WTC11 (cell line): ENCODE measurements at regions not wholly inside any gene's neighbourhood (a gene's known extent, or its start where the extent isn't known, plus 50 kb on each side); places are given as distances from the start of the nearest gene placed in this dataset.

Source experiments
- ATAC-seq: fragments of 200-7000 bp; cut with Tn5 transposase; 2 replicates; pipeline ENCODE4 v1.10.0; 2021; ENCODE audit warnings: mild to moderate bottlenecking, moderate library complexity
- CTCF ChIA-PET: fragments of 300-600 bp; sonication (Branson Sonifier 250); formaldehyde crosslinking; loops from one replicate; lab custom pipeline; 2021; ENCODE audit warnings: antibody characterized with exemption; lab: Charles Lee
- POLR2A ChIA-PET: fragments of 350-600 bp; sonication (Branson Sonifier 250); formaldehyde crosslinking; loops from one replicate; lab custom pipeline; 2021; ENCODE audit warnings: antibody characterized with exemption; lab: Charles Lee
- DNase-seq: peaks from one replicate; pipeline ENCODE4 v3.0.0; 2021; ENCODE audit warnings: low spot score
- H3K27ac Mint-ChIP-seq: 2 replicates; pipeline ENCODE4 v1.8.0; 2021; ENCODE audit warnings: mixed read lengths
- H3K27me3 Mint-ChIP-seq: 2 replicates; pipeline ENCODE4 v1.8.0; 2021; ENCODE audit warnings: low read depth, mild to moderate bottlenecking, moderate library complexity, mixed read lengths
- H3K36me3 Mint-ChIP-seq: 2 replicates; pipeline ENCODE4 v1.8.0; 2021; ENCODE audit warnings: mixed read lengths
- H3K4me1 Mint-ChIP-seq: 2 replicates; pipeline ENCODE4 v1.8.0; 2022; ENCODE audit warnings: mixed read lengths
- H3K4me3 Mint-ChIP-seq: 2 replicates; pipeline ENCODE4 v1.8.0; 2021; ENCODE audit warnings: mild to moderate bottlenecking, moderate library complexity, mixed read lengths
- H3K9me3 Mint-ChIP-seq: 2 replicates; pipeline ENCODE4 v1.8.0; 2021; ENCODE audit warnings: mixed read lengths
- FOXJ3 ChIP-seq: sonication (generic); formaldehyde crosslinking; IDR thresholded peaks from 2 replicates; pipeline ENCODE4 v1.9.0; 2021; ENCODE audit warnings: missing genetic modification reagents, mild to moderate bottlenecking, borderline replicate concordance
- GRHL2 ChIP-seq: fragments of 250-450 bp; sonication (Bioruptor Pico); IDR thresholded peaks from 2 replicates; pipeline ENCODE4 v1.8.0; 2022; ENCODE audit warnings: mild to moderate bottlenecking, moderate library complexity; ENCODE audit not compliant: insufficient replicate concordance, severe bottlenecking
- GTF2I ChIP-seq: fragments of 250-450 bp; sonication (Bioruptor Pico); conservative IDR thresholded peaks from 2 replicates; pipeline ENCODE4 v1.4.0; 2021; ENCODE audit warnings: mild to moderate bottlenecking
- HMGA2 ChIP-seq: fragments of 250-450 bp; sonication (Bioruptor Pico); IDR thresholded peaks from 2 replicates; pipeline ENCODE4 v1.4.0; 2021; ENCODE audit warnings: mild to moderate bottlenecking, moderate library complexity
- MYBL2 ChIP-seq: sonication (generic); formaldehyde crosslinking; IDR thresholded peaks from 2 replicates; pipeline ENCODE4 v1.8.1; 2023; ENCODE audit warnings: mild to moderate bottlenecking, moderate library complexity, missing genetic modification reagents
- NFYB ChIP-seq: sonication (generic); formaldehyde crosslinking; conservative IDR thresholded peaks from 2 replicates; pipeline ENCODE4 v1.8.0; 2022; ENCODE audit warnings: low read depth, missing genetic modification reagents
- NR1H2 ChIP-seq: sonication (generic); formaldehyde crosslinking; IDR thresholded peaks from 2 replicates; pipeline ENCODE4 v1.9.0; 2021; ENCODE audit warnings: mild to moderate bottlenecking, moderate library complexity, missing genetic modification reagents
- NR3C1 ChIP-seq: sonication (generic); formaldehyde crosslinking; conservative IDR thresholded peaks from 2 replicates; pipeline ENCODE4 v1.8.1; 2023; ENCODE audit warnings: low read depth, mild to moderate bottlenecking, missing genetic modification reagents
- PRDM15 ChIP-seq: sonication (generic); formaldehyde crosslinking; IDR thresholded peaks from 2 replicates; pipeline ENCODE4 v1.8.0; 2022; ENCODE audit warnings: missing genetic modification reagents
- PRRX2 ChIP-seq: fragments of 250-450 bp; sonication (Bioruptor Pico); IDR thresholded peaks from 2 replicates; pipeline ENCODE4 v1.8.0; 2021; ENCODE audit warnings: mild to moderate bottlenecking
- ZNF416 ChIP-seq: fragments of 250-450 bp; sonication (Bioruptor Pico); IDR thresholded peaks from 2 replicates; pipeline ENCODE4 v1.9.0; 2021; ENCODE audit warnings: mild to moderate bottlenecking, inconsistent platforms
- TF ChIP-seq, protein P1 (sequence below): sonication (generic); formaldehyde crosslinking; IDR thresholded peaks from 2 replicates; pipeline ENCODE4 v1.8.0; 2023; ENCODE audit warnings: missing genetic modification reagents
- TF ChIP-seq, protein P2 (sequence below): sonication (generic); formaldehyde crosslinking; IDR thresholded peaks from 2 replicates; pipeline ENCODE4 v1.8.1; 2022; ENCODE audit warnings: low read depth, missing genetic modification reagents, borderline replicate concordance
- TF ChIP-seq, protein P3 (sequence below): sonication (generic); formaldehyde crosslinking; IDR thresholded peaks from 2 replicates; pipeline ENCODE4 v1.8.0; 2022; ENCODE audit warnings: mild to moderate bottlenecking, missing genetic modification reagents
- TF ChIP-seq, protein P4 (sequence below): fragments of 250-450 bp; sonication (Bioruptor Pico); IDR thresholded peaks from 2 replicates; pipeline ENCODE4 v1.9.0; 2021; ENCODE audit warnings: mild to moderate bottlenecking
- TF ChIP-seq, protein P5 (sequence below): sonication (generic); formaldehyde crosslinking; IDR thresholded peaks from 2 replicates; pipeline ENCODE4 v1.8.1; 2022; ENCODE audit warnings: mild to moderate bottlenecking, missing genetic modification reagents, moderate library complexity, borderline replicate concordance
- TF ChIP-seq, protein P6 (sequence below): sonication (generic); formaldehyde crosslinking; IDR thresholded peaks from 2 replicates; pipeline ENCODE4 v1.8.1; 2023; ENCODE audit warnings: mild to moderate bottlenecking, missing genetic modification reagents, moderate library complexity
- TF ChIP-seq, protein P7 (sequence below): sonication (generic); formaldehyde crosslinking; IDR thresholded peaks from 2 replicates; pipeline ENCODE4 v1.8.1; 2022; ENCODE audit warnings: low read depth, mild to moderate bottlenecking, moderate library complexity, missing genetic modification reagents, borderline replicate concordance

- TF ChIP-seq, protein P1, sequence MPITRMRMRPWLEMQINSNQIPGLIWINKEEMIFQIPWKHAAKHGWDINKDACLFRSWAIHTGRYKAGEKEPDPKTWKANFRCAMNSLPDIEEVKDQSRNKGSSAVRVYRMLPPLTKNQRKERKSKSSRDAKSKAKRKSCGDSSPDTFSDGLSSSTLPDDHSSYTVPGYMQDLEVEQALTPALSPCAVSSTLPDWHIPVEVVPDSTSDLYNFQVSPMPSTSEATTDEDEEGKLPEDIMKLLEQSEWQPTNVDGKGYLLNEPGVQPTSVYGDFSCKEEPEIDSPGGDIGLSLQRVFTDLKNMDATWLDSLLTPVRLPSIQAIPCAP (CRISPR knock-in tag) = no peak
- TF ChIP-seq NR1H2 (CRISPR knock-in tag) (no peak), NR3C1 (CRISPR knock-in tag) (no peak), PRRX2 (CRISPR knock-in tag) (no peak), MYBL2 (no peak)
- TF ChIP-seq, protein P2, sequence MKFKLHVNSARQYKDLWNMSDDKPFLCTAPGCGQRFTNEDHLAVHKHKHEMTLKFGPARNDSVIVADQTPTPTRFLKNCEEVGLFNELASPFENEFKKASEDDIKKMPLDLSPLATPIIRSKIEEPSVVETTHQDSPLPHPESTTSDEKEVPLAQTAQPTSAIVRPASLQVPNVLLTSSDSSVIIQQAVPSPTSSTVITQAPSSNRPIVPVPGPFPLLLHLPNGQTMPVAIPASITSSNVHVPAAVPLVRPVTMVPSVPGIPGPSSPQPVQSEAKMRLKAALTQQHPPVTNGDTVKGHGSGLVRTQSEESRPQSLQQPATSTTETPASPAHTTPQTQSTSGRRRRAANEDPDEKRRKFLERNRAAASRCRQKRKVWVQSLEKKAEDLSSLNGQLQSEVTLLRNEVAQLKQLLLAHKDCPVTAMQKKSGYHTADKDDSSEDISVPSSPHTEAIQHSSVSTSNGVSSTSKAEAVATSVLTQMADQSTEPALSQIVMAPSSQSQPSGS (CRISPR knock-in tag) = no peak
- TF ChIP-seq, protein P3, sequence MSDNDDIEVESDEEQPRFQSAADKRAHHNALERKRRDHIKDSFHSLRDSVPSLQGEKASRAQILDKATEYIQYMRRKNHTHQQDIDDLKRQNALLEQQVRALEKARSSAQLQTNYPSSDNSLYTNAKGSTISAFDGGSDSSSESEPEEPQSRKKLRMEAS (CRISPR knock-in tag) = no peak
Observed at GRCh38 chr6:21732731-21733130, 139.2 kb downstream of the SOX4 start (continued).

GRCh38 chr6:21733311-21733710 lies 139.8 kb downstream of the SOX4 start:
- CTCF ChIA-PET = interaction anchor here (1.5 kb wide), 1 partner anchor 12 kb away, joined by 6 read pairs; no protein-coding TSS in a partner anchor
- Mint-ChIP-seq H3K4me3 (no peak overlapping the region), H3K27ac (peak overlapping the region; percentile 85), H3K27me3 (no peaks in the 10 kb centered on the region), H3K4me1 (peaks cover 80% of the 10 kb centered on the region), H3K36me3 (no peaks in the 10 kb centered on the region), H3K9me3 (no peaks in the 10 kb centered on the region)
- DNase-seq = no peak
- POLR2A ChIA-PET = interaction anchor here (0.6 to 1.4 kb wide), 2 partner anchors 8 to 140 kb away, joined by 4 to 5 read pairs; partner anchors contain the start of gene SOX4
- TF ChIP-seq, protein P4, sequence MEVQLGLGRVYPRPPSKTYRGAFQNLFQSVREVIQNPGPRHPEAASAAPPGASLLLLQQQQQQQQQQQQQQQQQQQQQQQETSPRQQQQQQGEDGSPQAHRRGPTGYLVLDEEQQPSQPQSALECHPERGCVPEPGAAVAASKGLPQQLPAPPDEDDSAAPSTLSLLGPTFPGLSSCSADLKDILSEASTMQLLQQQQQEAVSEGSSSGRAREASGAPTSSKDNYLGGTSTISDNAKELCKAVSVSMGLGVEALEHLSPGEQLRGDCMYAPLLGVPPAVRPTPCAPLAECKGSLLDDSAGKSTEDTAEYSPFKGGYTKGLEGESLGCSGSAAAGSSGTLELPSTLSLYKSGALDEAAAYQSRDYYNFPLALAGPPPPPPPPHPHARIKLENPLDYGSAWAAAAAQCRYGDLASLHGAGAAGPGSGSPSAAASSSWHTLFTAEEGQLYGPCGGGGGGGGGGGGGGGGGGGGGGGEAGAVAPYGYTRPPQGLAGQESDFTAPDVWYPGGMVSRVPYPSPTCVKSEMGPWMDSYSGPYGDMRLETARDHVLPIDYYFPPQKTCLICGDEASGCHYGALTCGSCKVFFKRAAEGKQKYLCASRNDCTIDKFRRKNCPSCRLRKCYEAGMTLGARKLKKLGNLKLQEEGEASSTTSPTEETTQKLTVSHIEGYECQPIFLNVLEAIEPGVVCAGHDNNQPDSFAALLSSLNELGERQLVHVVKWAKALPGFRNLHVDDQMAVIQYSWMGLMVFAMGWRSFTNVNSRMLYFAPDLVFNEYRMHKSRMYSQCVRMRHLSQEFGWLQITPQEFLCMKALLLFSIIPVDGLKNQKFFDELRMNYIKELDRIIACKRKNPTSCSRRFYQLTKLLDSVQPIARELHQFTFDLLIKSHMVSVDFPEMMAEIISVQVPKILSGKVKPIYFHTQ (CRISPR knock-in tag) = no peak
- TF ChIP-seq FOXJ3 (CRISPR knock-in tag) (no peak), NFYB (CRISPR knock-in tag) (no peak), HMGA2 (CRISPR knock-in tag) (no peak), PRRX2 (CRISPR knock-in tag) (no peak)
- TF ChIP-seq, all 79 proteins: peak for 0
- ATAC-seq = no peak

DNA sequence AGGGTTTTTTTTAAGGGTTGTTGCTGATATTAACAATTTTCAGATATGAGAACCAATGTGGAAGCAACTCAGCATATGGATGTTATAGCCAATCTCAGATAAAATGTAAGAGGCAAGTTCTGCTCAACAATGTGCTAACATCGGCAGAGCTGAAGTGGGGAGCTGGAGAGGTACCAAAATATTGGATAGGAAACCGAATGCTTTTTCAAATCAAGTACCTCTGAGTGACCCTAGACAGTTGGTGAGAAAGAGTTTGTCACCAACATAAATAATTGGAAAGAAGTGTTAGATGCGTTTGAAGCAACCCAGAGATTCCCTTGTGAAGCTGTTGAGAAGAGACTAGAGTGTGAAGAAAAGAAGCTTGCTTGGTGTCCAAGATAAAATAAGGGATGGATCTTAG lies 140.7 kb downstream of the SOX4 start:
- no peak for DNase-seq
- no peak for ATAC-seq
- ChIA-PET POLR2A (no interaction called here), CTCF (interaction anchor here (0.5 to 0.7 kb wide), 2 partner anchors 12 to 34 kb away, joined by 3 to 5 read pairs; no protein-coding TSS in a partner anchor)
- peak overlapping the region; percentile 43 for H3K27ac Mint-ChIP-seq
- H3K4me3 Mint-ChIP-seq = no peak overlapping the region
- no peaks in the 10 kb centered on the region for H3K27me3 Mint-ChIP-seq
- no peaks in the 10 kb centered on the region for H3K9me3 Mint-ChIP-seq
- H3K4me1 Mint-ChIP-seq = peaks cover 85% of the 10 kb centered on the region
- no peaks in the 10 kb centered on the region for H3K36me3 Mint-ChIP-seq
- TF ChIP-seq GRHL2 (no peak), HMGA2 (CRISPR knock-in tag) (no peak), NFYB (CRISPR knock-in tag) (no peak), PRDM15 (CRISPR knock-in tag) (no peak), ZNF416 (no peak), GTF2I (no peak), FOXJ3 (CRISPR knock-in tag) (no peak)
- TF ChIP-seq, protein P5, sequence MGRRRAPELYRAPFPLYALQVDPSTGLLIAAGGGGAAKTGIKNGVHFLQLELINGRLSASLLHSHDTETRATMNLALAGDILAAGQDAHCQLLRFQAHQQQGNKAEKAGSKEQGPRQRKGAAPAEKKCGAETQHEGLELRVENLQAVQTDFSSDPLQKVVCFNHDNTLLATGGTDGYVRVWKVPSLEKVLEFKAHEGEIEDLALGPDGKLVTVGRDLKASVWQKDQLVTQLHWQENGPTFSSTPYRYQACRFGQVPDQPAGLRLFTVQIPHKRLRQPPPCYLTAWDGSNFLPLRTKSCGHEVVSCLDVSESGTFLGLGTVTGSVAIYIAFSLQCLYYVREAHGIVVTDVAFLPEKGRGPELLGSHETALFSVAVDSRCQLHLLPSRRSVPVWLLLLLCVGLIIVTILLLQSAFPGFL = no peak
- TF ChIP-seq, protein P6, sequence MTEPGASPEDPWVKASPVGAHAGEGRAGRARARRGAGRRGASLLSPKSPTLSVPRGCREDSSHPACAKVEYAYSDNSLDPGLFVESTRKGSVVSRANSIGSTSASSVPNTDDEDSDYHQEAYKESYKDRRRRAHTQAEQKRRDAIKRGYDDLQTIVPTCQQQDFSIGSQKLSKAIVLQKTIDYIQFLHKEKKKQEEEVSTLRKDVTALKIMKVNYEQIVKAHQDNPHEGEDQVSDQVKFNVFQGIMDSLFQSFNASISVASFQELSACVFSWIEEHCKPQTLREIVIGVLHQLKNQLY (CRISPR knock-in tag) = no peak
- TF ChIP-seq, protein P7, sequence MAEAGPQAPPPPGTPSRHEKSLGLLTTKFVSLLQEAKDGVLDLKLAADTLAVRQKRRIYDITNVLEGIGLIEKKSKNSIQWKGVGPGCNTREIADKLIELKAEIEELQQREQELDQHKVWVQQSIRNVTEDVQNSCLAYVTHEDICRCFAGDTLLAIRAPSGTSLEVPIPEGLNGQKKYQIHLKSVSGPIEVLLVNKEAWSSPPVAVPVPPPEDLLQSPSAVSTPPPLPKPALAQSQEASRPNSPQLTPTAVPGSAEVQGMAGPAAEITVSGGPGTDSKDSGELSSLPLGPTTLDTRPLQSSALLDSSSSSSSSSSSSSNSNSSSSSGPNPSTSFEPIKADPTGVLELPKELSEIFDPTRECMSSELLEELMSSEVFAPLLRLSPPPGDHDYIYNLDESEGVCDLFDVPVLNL = no peak
